HS-27A (cell line): ENCODE measurements at regions not wholly inside any gene's neighbourhood (a gene's known extent, or its start where the extent isn't known, plus 50 kb on each side); places are given as distances from the start of the nearest gene placed in this dataset.

Experiments
- DNase-seq: peaks from one replicate; pipeline ENCODE4 v3.0.0-alpha.2; 2012; ENCODE audit warnings: low read depth, missing footprints

- DNase-seq: no peak
Observed at GRCh38 chr5:164844348-164844747, 1338.9 kb downstream of the MAT2B start.

DNA sequence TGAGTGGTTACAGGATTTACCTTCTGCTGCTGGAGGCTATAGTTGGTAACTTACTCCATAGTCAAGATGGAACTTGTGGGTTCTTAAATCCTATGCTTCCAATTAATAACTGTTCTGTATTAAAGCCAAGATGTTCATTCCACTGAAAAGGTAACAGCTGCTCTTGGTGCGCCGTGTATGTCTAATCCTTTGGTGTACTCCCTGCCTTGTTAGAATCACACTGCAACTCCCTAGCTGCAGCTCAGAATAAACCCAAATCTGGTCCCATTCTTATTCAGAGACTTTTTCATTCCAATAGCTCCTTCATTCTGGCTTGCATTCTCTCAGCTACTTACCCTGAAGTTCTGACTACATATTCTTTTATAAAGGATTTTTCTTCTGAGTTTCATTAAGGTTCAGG is 1355.5 kb downstream of the MAT2B start:
- no peak for DNase-seq

DNA sequence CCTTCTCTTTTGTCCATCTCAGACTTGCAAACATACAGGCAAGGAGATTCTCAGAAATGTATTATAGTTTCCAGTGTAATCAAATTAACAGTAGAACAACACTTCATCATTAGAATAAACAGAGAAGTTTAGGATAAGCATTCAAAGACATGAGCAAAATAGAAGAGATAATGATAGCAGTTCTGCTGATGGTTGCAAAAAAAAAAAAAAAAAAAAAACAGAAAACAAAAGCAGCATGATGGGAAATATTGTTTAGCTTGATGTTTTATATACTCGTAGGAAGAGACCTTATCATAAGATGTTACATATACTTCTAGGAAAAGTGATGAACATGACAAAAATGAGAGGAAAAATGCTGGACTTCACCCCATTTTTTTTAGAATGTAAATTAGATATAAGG is 1356.2 kb downstream of the MAT2B start:
- DNase-seq: no peak

- DNase-seq: no peak
Observed at GRCh38 chr5:164868761-164869160, 1363.3 kb downstream of the MAT2B start.

DNA sequence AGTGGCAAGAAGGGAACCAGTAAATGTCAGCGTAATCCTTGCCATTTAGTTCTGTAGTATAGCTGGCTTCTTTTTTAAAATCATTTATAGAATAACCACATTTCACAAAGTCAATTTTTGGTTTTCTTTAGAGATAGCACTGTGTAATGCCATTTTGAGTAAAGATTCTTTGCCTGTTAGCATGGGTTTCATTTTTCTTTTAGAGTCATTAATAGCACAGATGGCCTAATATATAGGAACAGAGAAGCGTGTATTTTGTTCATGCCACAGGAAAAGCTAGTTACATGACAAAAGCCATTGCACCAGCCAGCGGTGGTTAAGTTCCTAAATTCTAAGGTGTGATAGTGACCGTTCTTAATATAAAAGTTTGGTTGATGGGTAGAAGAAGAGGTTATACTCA is 1363.9 kb downstream of the MAT2B start:
- no peak for DNase-seq

DNA sequence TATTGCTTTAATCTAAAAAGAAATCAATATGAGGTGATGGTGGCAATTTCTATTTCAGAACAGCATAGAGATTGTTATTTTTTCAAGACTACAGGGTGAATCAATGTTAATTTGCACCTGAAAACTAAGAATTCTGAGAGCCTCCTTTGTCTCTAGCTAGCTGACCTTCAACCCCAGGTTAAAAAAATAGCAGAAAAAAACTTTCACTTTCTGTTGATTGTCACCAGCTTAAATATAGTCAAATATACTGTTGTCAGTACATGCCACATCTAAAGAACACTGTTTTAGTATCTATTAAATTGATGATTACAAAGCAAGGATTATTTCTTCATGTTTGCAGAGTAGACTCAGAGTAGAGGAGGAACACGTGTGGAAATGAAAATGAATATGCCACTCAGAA is 1371.4 kb downstream of the MAT2B start:
- no peak for DNase-seq

- DNase-seq: no peak
Observed at GRCh38 chr5:164881442-164881841, 1376.0 kb downstream of the MAT2B start.

DNA sequence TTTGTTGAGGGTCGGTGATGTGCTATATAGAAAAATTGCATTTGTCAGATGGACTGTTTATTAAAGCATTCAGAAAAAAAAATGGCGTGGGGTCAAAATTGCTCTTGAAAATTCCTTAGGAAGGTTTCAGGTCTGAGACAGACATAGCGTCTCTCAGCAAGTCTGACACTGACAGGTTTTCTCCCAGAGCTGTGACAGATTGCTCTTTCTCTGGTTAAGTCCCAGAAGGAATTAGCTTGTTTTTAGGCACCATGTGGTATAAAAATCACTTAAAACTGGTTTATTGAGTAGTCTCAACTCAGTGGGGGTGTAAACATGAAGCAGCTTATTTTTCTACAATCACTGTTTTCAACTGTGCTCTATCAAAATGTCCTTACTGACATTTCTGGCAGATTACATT is 1379.8 kb downstream of the MAT2B start:
- no peak for DNase-seq

DNA sequence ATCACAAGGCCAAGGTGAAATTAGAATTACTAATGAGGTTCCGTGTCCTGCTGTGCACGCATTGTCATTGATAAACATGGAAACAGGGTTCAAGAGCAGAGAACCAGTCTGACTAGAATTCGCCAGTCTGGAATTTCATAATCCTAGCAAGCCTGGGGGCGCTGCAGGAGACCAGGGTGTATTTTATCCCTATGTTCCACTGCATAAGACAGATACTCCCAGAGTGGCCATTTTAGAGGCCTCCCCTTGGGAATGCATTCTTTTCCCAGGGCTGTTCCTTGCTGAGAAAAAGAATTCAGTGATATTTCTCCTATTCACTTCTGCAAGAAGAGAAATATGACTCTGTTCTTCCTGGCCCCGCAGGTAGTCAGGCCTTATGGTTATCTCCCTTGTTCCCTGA is 1387.7 kb downstream of the MAT2B start:
- no peak for DNase-seq

GRCh38 chr5:164898705-164899104 is 1393.3 kb downstream of the MAT2B start:
- DNase-seq: no peak

GRCh38 chr5:164909673-164910072 is 1404.3 kb downstream of the MAT2B start:
- no peak for DNase-seq

DNA sequence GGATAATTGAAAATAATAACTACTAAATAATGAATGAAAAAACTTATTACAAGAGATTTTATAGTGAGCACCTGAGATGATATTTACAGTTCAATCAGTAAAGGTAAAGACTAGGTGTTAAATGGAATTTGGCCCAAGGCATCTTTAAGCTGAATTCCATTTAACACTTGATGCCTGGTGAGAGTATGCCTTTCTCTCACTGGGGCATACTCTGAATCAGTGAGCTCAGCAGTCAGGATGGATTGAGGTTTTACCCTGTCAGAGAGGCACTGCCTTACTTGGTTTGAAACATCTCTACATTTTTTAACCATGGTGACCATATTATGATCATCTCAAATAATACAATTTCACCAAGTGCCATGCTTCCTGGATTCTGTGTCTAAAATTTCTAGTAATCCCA is 1416.3 kb downstream of the MAT2B start:
- DNase-seq: no peak

GRCh38 chr5:164934039-164934438 is 1428.6 kb downstream of the MAT2B start:
- no peak for DNase-seq

DNA sequence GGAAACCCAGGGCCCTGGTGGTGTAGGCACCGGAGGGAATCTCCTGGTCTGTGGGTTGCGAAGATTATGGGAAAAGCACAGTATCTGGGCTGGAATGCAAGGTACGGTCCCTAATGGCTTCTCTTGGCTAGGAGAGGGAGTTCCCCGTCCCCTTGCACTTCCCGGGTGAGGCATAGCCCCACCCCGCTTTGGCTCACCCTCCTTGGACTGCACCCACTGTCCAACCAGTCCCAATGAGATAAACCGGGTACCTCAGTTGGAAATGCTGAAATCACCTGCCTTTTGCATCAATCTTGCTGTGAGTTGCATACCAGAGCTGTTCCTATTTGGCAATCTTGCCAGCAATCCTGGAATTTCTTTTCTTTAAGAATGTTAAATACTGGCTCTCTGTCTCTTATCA is 1429.1 kb downstream of the MAT2B start:
- no peak for DNase-seq

DNA sequence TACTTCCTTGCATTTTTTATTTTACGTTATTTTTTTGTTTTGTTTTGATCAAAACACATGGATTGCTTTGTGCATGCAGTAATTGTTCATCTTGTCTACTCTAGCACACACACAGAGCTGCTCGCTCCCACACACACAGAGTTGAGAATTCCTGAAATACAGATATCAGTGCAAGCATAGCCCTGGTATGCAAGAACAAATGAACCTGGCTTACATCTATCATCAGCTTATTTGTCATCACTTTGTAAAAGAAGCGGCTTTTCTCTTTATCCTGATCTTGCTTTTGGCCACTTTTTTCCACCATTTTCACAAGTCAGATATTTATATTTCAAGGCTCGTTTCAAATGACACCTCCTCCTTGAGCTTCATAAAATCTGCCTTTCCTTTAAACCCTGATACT is 1435.7 kb downstream of the MAT2B start:
- no peak for DNase-seq

GRCh38 chr5:164950927-164951326 is 1445.5 kb downstream of the MAT2B start:
- DNase-seq: no peak

- no peak for DNase-seq
Observed at GRCh38 chr5:164951570-164951969, 1446.2 kb downstream of the MAT2B start.

GRCh38 chr5:164958688-164959087 is 1453.3 kb downstream of the MAT2B start:
- DNase-seq: no peak

DNA sequence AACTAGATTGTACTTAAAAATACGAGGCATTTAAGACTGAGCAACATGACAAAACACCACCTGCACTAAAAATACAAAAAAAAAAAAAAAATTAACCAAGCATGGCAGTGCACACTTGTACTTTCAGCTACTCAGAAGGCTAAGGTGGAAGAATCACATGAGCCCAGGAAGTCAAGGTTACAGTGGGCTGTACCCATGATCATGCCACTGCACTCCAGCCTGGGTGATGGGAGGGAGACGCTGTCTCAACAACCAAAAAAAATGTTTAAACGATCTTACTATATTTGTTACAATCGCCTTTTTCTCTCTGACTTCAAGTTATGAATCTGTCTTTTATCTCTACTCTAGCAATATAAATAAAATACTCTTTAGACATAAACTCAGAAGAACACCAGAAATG is 1454.3 kb downstream of the MAT2B start:
- no peak for DNase-seq

- no peak for DNase-seq
Observed at GRCh38 chr5:164962329-164962961, 1457.0 kb downstream of the MAT2B start.

DNA sequence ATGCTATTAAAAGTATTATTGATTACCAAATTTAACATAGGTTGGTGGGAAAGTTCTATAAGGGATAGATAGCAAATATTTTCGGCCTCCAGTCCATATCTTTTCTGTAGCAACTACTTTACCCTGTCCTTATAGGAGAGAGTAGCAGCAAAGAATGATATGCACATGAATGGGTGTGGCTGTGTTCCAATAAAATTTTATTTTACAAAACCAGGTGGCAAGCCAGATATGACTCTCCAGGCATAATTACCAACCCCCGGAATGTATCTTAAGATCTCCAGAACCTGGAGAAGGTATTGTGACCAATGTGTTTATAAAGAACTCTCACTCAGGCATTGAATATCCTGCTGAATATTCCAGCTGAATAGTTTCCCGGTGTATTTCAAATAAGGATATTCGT is 1461.2 kb downstream of the MAT2B start:
- no peak for DNase-seq

DNA sequence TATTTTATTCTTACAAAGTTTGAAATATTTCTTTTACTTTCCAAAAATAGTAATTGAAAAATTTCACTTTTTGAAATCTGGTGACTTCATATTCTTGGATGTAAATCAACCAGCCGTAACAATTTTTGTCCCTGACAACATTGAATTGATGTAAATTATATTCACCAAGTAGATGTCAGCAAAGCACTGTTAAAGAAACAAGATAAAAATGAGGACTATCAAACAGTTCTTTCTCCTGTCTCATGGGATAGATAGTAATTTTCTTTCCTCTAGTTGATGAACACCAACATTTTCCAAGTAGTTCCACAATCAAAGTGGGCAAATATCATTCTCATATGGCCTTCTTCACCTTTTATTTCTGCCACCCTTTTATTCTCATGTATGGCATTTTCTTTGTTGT is 1461.9 kb downstream of the MAT2B start:
- DNase-seq: no peak

DNA sequence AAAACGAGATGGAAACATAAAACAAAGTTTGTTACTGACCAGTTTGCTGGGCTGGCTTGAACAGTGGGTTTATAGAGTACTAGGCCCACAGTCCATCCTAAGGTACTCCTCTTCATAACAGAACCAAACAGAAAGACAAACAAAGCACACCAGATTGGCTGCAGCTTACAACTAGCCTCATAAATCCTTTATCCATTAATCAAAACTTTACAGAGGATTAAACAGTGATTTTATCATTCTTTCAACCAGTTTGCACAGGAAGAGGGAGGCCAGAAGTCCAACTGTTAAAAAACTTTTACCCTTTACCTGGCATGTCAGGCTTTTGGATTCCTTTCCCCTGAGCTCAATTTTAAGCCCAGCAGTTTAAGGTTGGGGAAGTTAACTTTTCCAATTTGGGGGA is 1467.6 kb downstream of the MAT2B start:
- no peak for DNase-seq

GRCh38 chr5:164975986-164976385 is 1470.6 kb downstream of the MAT2B start:
- no peak for DNase-seq

GRCh38 chr5:164980480-164980879 is 1475.1 kb downstream of the MAT2B start:
- DNase-seq: no peak
